Neural cell (in vitro differentiated cells): ENCODE measurements at regions not wholly inside any gene's neighbourhood (a gene's known extent, or its start where the extent isn't known, plus 50 kb on each side); places are given as distances from the start of the nearest gene placed in this dataset.
"Not testable (repeated sequence)": the region's sequence is repeated elsewhere in the genome, so short reads cannot be mapped to it uniquely, and the experiment has no call there.

Experiments
- H2AFZ ChIP-seq: fragments of 200-600, 300-800 bp; sonication (generic), shearing (Covaris generic); 2 replicates; pipeline ENCODE4 v1.6.0; 2014; ENCODE audit warnings: low read depth, mild to moderate bottlenecking, antibody characterized with exemption, low read length, moderate library complexity
- H3F3A ChIP-seq: fragments of 200-600 bp; shearing (Covaris generic); 2 replicates; pipeline ENCODE4 v1.6.1; 2016; ENCODE audit warnings: mild to moderate bottlenecking, moderate library complexity, mixed read lengths, antibody characterized with exemption, low read length; ENCODE audit not compliant: insufficient read depth, poor library complexity, severe bottlenecking
- H3K27ac ChIP-seq: fragments of 200-600, 300-800 bp; sonication (generic), shearing (Covaris generic); 2 replicates; pipeline ENCODE4 v1.5.1; 2014; ENCODE audit warnings: mild to moderate bottlenecking, low read length, moderate library complexity
- H3K27me3 ChIP-seq: fragments of 300-800, 200-600 bp; sonication (generic), shearing (Covaris generic); 2 replicates; pipeline ENCODE4 v1.6.0; 2014; ENCODE audit warnings: mild to moderate bottlenecking, low read depth, low read length, moderate library complexity; ENCODE audit not compliant: insufficient read depth
- H3K36me3 ChIP-seq: fragments of 300-800, 200-600 bp; sonication (generic), shearing (Covaris generic); 2 replicates; pipeline ENCODE4 v1.5.1; 2014; ENCODE audit warnings: mild to moderate bottlenecking, antibody characterized with exemption, low read length, moderate library complexity; ENCODE audit not compliant: insufficient read depth
- H3K4me2 ChIP-seq: fragments of 300-800, 200-600 bp; sonication (generic), shearing (Covaris generic); 2 replicates; pipeline ENCODE4 v1.6.0; 2014; ENCODE audit warnings: mild to moderate bottlenecking, low read length
- H3K4me3 ChIP-seq: fragments of 300-800, 200-600 bp; sonication (generic), shearing (Covaris generic); 2 replicates; pipeline ENCODE4 v1.5.1; 2014; ENCODE audit warnings: mild to moderate bottlenecking, low read length, moderate library complexity
- H3K79me2 ChIP-seq: fragments of 200-600 bp; shearing (Covaris generic); replicated peaks from 2 replicates; pipeline ENCODE4 v1.6.0; 2014; ENCODE audit warnings: mild to moderate bottlenecking, low read length, moderate library complexity; ENCODE audit not compliant: insufficient read depth
- H3K9ac ChIP-seq: fragments of 300-800, 200-600 bp; sonication (generic), shearing (Covaris generic); 2 replicates; pipeline ENCODE4 v1.6.1; 2016; ENCODE audit warnings: mild to moderate bottlenecking, low read length, mixed read lengths
- H3K9me2 ChIP-seq: fragments of 200-600 bp; shearing (Covaris generic); 2 replicates; pipeline ENCODE4 v1.6.1; 2016; ENCODE audit warnings: mild to moderate bottlenecking, low read length, mixed read lengths; ENCODE audit not compliant: insufficient read depth
- H3K9me3 ChIP-seq: fragments of 200-600, 300-800 bp; sonication (generic), shearing (Covaris generic); 2 replicates; pipeline ENCODE4 v1.6.1; 2016; ENCODE audit warnings: mild to moderate bottlenecking, mixed run types, low read length, moderate library complexity, mixed read lengths
- H4K20me1 ChIP-seq: fragments of 200-600 bp; shearing (Covaris generic); 2 replicates; pipeline ENCODE4 v1.6.1; 2016; ENCODE audit warnings: mild to moderate bottlenecking, mixed run types; ENCODE audit not compliant: insufficient read depth
- CTCF ChIP-seq: fragments of 450-650 bp; IDR thresholded peaks from 2 replicates; pipeline ENCODE4 v1.5.1; 2014; ENCODE audit warnings: antibody characterized with exemption, mild to moderate bottlenecking, moderate library complexity; ENCODE audit not compliant: poor library complexity, severe bottlenecking
- EP300 ChIP-seq: fragments of 450-650 bp; conservative IDR thresholded peaks from 2 replicates; pipeline ENCODE4 v1.6.1; 2014; ENCODE audit warnings: antibody characterized with exemption, mild to moderate bottlenecking, moderate library complexity; ENCODE audit not compliant: poor library complexity, severe bottlenecking
- EZH2 ChIP-seq: fragments of 200-600, 300-800 bp; shearing (Covaris generic), sonication (generic); IDR thresholded peaks from 2 replicates; pipeline ENCODE4 v1.6.1; 2014; ENCODE audit warnings: antibody characterized with exemption, low read length, borderline replicate concordance, mild to moderate bottlenecking; ENCODE audit not compliant: insufficient read depth, poor library complexity, severe bottlenecking
- MXI1 ChIP-seq: fragments of 450-650 bp; conservative IDR thresholded peaks from 2 replicates; pipeline ENCODE4 v1.6.1; 2014; ENCODE audit warnings: antibody characterized with exemption, mild to moderate bottlenecking; ENCODE audit not compliant: poor library complexity, severe bottlenecking
- POLR2AphosphoS5 ChIP-seq: IDR thresholded peaks from 2 replicates; pipeline ENCODE4 v1.6.1; 2012
- RAD21 ChIP-seq: fragments of 450-650 bp; conservative IDR thresholded peaks from 2 replicates; pipeline ENCODE4 v1.6.1; 2014; ENCODE audit warnings: antibody characterized with exemption, mild to moderate bottlenecking, moderate library complexity
- REST ChIP-seq: IDR thresholded peaks from 2 replicates; pipeline ENCODE4 v1.6.1; 2012; ENCODE audit warnings: borderline replicate concordance
- SMC3 ChIP-seq: fragments of 450-650 bp; conservative IDR thresholded peaks from 2 replicates; pipeline ENCODE4 v1.6.1; 2014; ENCODE audit warnings: antibody characterized with exemption, mild to moderate bottlenecking, moderate library complexity; ENCODE audit not compliant: poor library complexity
- TAF1 ChIP-seq: IDR thresholded peaks from 2 replicates; pipeline ENCODE4 v1.6.1; 2012; ENCODE audit warnings: low read depth

- H3K9me3 ChIP-seq: no peaks in the 10 kb centered on the region
- no peaks in the 10 kb centered on the region for H3K79me2 ChIP-seq
- H3K4me3 ChIP-seq: no peak overlapping the region
- no peaks in the 10 kb centered on the region for H3K27me3 ChIP-seq
- TF ChIP-seq EZH2 (no peak), SMC3 (no peak), POLR2AphosphoS5 (no peak), RAD21 (no peak)
- no peaks in the 10 kb centered on the region for H3K9me2 ChIP-seq
- H4K20me1 ChIP-seq: no peaks in the 10 kb centered on the region
- H3K27ac ChIP-seq: no peak overlapping the region
- no peak overlapping the region for H3K4me2 ChIP-seq
- no peaks in the 10 kb centered on the region for H3F3A ChIP-seq
- H2AFZ ChIP-seq: no peak overlapping the region
- H3K9ac ChIP-seq: no peak overlapping the region
- H3K36me3 ChIP-seq: no peaks in the 10 kb centered on the region
Observed at GRCh38 chr11:93041682-93042081, 72.2 kb downstream of the MTNR1B start.

- H3K9me2 ChIP-seq, H3K9me3 ChIP-seq, H3K79me2 ChIP-seq, H3K9ac ChIP-seq, H3K4me3 ChIP-seq, H3K4me2 ChIP-seq, H3F3A ChIP-seq, H3K27ac ChIP-seq, H3K36me3 ChIP-seq, H4K20me1 ChIP-seq, H3K27me3 ChIP-seq, H2AFZ ChIP-seq: not testable (repeated sequence)
Observed at GRCh38 chr11:93043186-93043585, 73.7 kb downstream of the MTNR1B start.

- H3K79me2 ChIP-seq: no peaks in the 10 kb centered on the region
- H2AFZ ChIP-seq: no peak overlapping the region
- H3K27ac ChIP-seq: no peak overlapping the region
- no peaks in the 10 kb centered on the region for H3F3A ChIP-seq
- no peak overlapping the region for H3K9ac ChIP-seq
- H3K4me2 ChIP-seq: no peak overlapping the region
- no peaks in the 10 kb centered on the region for H4K20me1 ChIP-seq
- H3K27me3 ChIP-seq: no peaks in the 10 kb centered on the region
- H3K9me2 ChIP-seq: no peaks in the 10 kb centered on the region
- H3K9me3 ChIP-seq: no peaks in the 10 kb centered on the region
- H3K36me3 ChIP-seq: no peaks in the 10 kb centered on the region
- TF ChIP-seq MXI1 (no peak), RAD21 (no peak), CTCF (no peak), TAF1 (no peak), POLR2AphosphoS5 (no peak), EP300 (no peak), REST (no peak), EZH2 (no peak), SMC3 (no peak)
- H3K4me3 ChIP-seq: no peak overlapping the region
Observed at GRCh38 chr11:93049740-93050139, 80.3 kb downstream of the MTNR1B start.
